Body of pancreas (tissue), 4 donors: ENCODE measurements at regions not wholly inside any gene's neighbourhood (a gene's known extent, or its start where the extent isn't known, plus 50 kb on each side); places are given as distances from the start of the nearest gene placed in this dataset.

ENCODE experiments used
- CTCF ChIP-seq, 7 experiments: fragments of 450-650 bp in 4 of 7; fragments of 200-600 bp in 3 of 7; sonication (generic) in 3 of 7; IDR thresholded peaks; one replicate each; pipeline ENCODE4 v1.5.1; 2016 to 2019; ENCODE audit warnings: antibody characterized with exemption in 7 of 7
- POLR2A ChIP-seq, 3 donors: fragments of 450-650 bp; IDR thresholded peaks; one replicate each; pipeline ENCODE4 v1.6.1; 2016; ENCODE audit warnings: antibody characterized with exemption in 3 of 3, mild to moderate bottlenecking in 2 of 3

GRCh38 chr5:173518856-173519255 lies 97.6 kb downstream of the BOD1 start:
- TF ChIP-seq CTCF (IDR thresholded peaks at IDR 0.05) (no peak), POLR2A (IDR thresholded peaks at IDR 0.05) (no peak)
